OCI-LY7 (cell line): ENCODE measurements at regions not wholly inside any gene's neighbourhood (a gene's known extent, or its start where the extent isn't known, plus 50 kb on each side); places are given as distances from the start of the nearest gene placed in this dataset.

Experiments
- CTCF ChIP-seq: fragments of 200-600 bp; sonication (generic); conservative IDR thresholded peaks from 2 replicates; pipeline ENCODE4 v1.5.1; 2014; ENCODE audit warnings: mild to moderate bottlenecking, antibody characterized with exemption, low read length, moderate library complexity, mixed read lengths
- EZH2phosphoT487 ChIP-seq: fragments of 200-600 bp; sonication (generic); IDR thresholded peaks from 2 replicates; pipeline ENCODE4 v1.6.1; 2018; ENCODE audit warnings: low read depth, borderline replicate concordance, mild to moderate bottlenecking, mixed run types, antibody characterized with exemption, low read length, moderate library complexity, mixed read lengths

- TF ChIP-seq CTCF (no peak), EZH2phosphoT487 (no peak)
Observed at GRCh38 chr3:23129817-23130216, 73.3 kb upstream of the UBE2E2 start.
